Adrenal gland (tissue), 9 donors: ENCODE measurements at regions not wholly inside any gene's neighbourhood (a gene's known extent, or its start where the extent isn't known, plus 50 kb on each side); places are given as distances from the start of the nearest gene placed in this dataset.

Source experiments
- DNase-seq, 7 donors: peaks; one replicate each; pipeline ENCODE4 v3.0.0-alpha.2; 2019 to 2020
- H3K27ac ChIP-seq, 5 donors: fragments of 200-600 bp; sonication (generic) in 4 of 5; 1 replicate in 3 of 5; 2 replicates in 2 of 5; pipeline versions ENCODE4 v1.5.1 to v1.8.0; 2016 to 2020; ENCODE audit warnings: mild to moderate bottlenecking in 1 of 5
- H3K27me3 ChIP-seq: fragments of 200-600 bp; 2 replicates; pipeline ENCODE4 v1.8.0; 2021
- H3K36me3 ChIP-seq, 2 donors: fragments of 200-600 bp; replicated peaks in 1 of 2; 1 replicate in 1 of 2; 2 replicates in 1 of 2; pipeline versions ENCODE4 v1.5.1 to v1.8.0; 2018 to 2022
- H3K4me1 ChIP-seq, 2 donors: fragments of 200-600 bp; replicated peaks in 1 of 2; 1 replicate in 1 of 2; 2 replicates in 1 of 2; pipeline versions ENCODE4 v1.5.1 to v1.8.0; 2018 to 2021
- H3K4me3 ChIP-seq, 4 donors: fragments of 200-600 bp; sonication (generic) in 3 of 4; one replicate each; pipeline ENCODE4 v1.5.1; 2016 to 2018
- H3K9me3 ChIP-seq, 3 donors: fragments of 200-600 bp; sonication (generic) in 1 of 3; replicated peaks in 1 of 3; 1 replicate in 2 of 3; 2 replicates in 1 of 3; pipeline versions ENCODE4 v1.5.1 to v1.8.0; 2016 to 2021
- POLR2A ChIP-seq, 2 donors: fragments of 450-650 bp; IDR thresholded peaks; one replicate each; pipeline ENCODE4 v1.6.1; 2017; ENCODE audit warnings: antibody characterized with exemption in 2 of 2, mild to moderate bottlenecking in 2 of 2, moderate library complexity in 1 of 2
- WGBS, 4 donors: extraction: QIAGEN DNeasy Blood & Tissue Kit in 2 of 4; methylation state at CpG; one replicate each; pipeline versions ENCODE4 v1.1.5 to v1.1.7; 2013 to 2017; 5-methylcytosine and 5-hydroxymethylcytosine counted together
- intact Hi-C, 2 donors: fragments of 100-400 bp; cut with DNase I; formaldehyde crosslinking; loops; one replicate each; pipeline versions ENCODE4 v1.14.1 to v1.15.0; 2022 to 2023
- TF ChIP-seq, protein P1 (sequence below), 6 experiments: fragments of 450-650 bp in 4 of 6; fragments of 200-600 bp in 2 of 6; sonication (generic) in 1 of 6; IDR thresholded peaks; 1 replicate in 5 of 6; 2 replicates in 1 of 6; pipeline versions ENCODE4 v1.5.1 to v1.8.0; 2016 to 2021; ENCODE audit warnings: antibody characterized with exemption in 6 of 6, mild to moderate bottlenecking in 2 of 6, moderate library complexity in 1 of 6
- donor health status: healthy with polysubstance abuse.
- donor health status: Bipolar disorder and iron deficiency.
- donor health status: DM: yes; HTN: yes; CAD: no.
- donor health status: DM: no; HTN: no; CAD: no.
- donor health status: DM: no; HTN: no; CAD: no.

DNA sequence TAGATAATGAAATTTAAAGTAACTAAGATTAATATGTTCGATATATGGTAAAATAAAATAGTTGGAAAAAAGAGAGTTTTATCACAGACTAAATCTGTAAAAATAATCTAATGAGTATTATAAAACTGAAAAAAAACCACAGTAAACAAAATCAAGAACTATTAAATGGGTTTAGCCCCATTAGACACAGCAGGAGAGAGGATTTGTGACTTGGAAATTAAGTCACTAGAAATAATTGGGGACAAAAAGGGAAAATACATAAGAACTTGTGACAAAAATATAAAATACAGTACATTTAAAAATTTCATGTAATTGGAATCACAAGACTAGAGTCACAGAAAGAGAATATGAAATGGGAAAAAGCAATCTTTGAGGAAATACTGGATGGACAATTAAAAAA lies 1114.6 kb upstream of the KLHL29 start:
- 90 to 98% (median 95%) methylated on average over 1 of the region's 1 CpG for WGBS, 4 donors
- Histone ChIP-seq H3K27ac (no peak overlapping the region), H3K4me1 (no peaks in the 10 kb centered on the region), H3K36me3 (no peaks in the 10 kb centered on the region), H3K9me3 (no peaks in the 10 kb centered on the region), H3K27me3 (no peaks in the 10 kb centered on the region), H3K4me3 (no peak overlapping the region)
- no peak for DNase-seq
- intact Hi-C loops, result no loop called here
- TF ChIP-seq POLR2A (IDR thresholded peaks at IDR 0.05), result no peak
- TF ChIP-seq, protein P1, sequence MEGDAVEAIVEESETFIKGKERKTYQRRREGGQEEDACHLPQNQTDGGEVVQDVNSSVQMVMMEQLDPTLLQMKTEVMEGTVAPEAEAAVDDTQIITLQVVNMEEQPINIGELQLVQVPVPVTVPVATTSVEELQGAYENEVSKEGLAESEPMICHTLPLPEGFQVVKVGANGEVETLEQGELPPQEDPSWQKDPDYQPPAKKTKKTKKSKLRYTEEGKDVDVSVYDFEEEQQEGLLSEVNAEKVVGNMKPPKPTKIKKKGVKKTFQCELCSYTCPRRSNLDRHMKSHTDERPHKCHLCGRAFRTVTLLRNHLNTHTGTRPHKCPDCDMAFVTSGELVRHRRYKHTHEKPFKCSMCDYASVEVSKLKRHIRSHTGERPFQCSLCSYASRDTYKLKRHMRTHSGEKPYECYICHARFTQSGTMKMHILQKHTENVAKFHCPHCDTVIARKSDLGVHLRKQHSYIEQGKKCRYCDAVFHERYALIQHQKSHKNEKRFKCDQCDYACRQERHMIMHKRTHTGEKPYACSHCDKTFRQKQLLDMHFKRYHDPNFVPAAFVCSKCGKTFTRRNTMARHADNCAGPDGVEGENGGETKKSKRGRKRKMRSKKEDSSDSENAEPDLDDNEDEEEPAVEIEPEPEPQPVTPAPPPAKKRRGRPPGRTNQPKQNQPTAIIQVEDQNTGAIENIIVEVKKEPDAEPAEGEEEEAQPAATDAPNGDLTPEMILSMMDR (IDR thresholded peaks at IDR 0.05), result no peak

DNA sequence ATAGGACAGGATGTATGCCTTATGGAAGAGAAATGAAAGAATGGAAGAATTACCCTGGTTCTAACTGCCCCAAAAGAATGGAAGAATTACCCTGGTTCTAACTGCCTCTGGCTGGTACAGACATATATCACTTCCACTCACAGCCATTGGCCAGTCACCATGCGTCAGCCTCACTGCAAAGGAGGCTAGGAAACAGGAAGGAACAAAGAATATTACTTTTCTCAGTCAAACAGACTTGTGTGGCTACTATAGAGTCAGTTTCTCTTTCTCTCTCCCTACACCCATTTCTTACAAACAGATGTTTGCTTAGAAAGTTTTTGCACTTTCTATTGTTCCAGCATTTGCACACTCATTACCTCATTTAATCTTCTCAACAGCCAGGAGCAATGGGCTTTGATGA lies 1111.1 kb upstream of the KLHL29 start:
- Histone ChIP-seq H3K27me3 (no peaks in the 10 kb centered on the region), H3K4me1 (no peaks in the 10 kb centered on the region), H3K4me3 (no peak overlapping the region), H3K27ac (no peak overlapping the region), H3K9me3 (no peaks in the 10 kb centered on the region), H3K36me3 (no peaks in the 10 kb centered on the region)
- no peak for DNase-seq
- WGBS, 4 donors, result 65 to 78% (median 72%) methylated on average over 1 of the region's 1 CpG
- TF ChIP-seq, protein P1 (IDR thresholded peaks at IDR 0.05), result no peak
- no peak for TF ChIP-seq POLR2A (IDR thresholded peaks at IDR 0.05)
- intact Hi-C loops, result no loop called here

DNA sequence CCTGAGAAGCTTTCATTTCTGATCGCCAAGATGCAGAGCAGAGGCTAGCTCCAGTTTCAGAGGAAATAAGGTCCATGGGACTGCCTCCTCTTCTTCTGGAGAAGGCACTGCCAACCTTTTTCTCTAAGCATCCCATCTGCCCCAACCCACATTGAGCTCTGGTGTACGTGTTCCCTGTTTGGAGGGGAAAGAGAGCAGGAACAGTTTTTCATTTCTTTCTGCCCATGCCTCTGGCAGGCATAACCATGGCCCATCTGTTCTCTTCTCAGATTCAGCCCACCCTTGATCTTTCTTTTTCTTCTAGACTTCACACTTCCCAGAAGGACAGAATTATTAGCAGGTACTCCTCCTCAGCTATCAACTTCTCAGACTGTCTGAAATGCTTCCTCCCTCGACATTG lies 1110.3 kb upstream of the KLHL29 start:
- no peaks in the 10 kb centered on the region for H3K27me3 ChIP-seq
- no peak overlapping the region for H3K4me3 ChIP-seq
- no peak for TF ChIP-seq POLR2A (IDR thresholded peaks at IDR 0.05)
- TF ChIP-seq, protein P1 (IDR thresholded peaks at IDR 0.05), result no peak
- H3K4me1 ChIP-seq, result no peaks in the 10 kb centered on the region
- H3K36me3 ChIP-seq, result no peaks in the 10 kb centered on the region
- 67 to 81% (median 77%) methylated on average over 3 of the region's 3 CpGs for WGBS, 4 donors
- no peak overlapping the region for H3K27ac ChIP-seq
- DNase-seq, result no peak
- H3K9me3 ChIP-seq, result no peaks in the 10 kb centered on the region
- intact Hi-C loops, result no loop called here

DNA sequence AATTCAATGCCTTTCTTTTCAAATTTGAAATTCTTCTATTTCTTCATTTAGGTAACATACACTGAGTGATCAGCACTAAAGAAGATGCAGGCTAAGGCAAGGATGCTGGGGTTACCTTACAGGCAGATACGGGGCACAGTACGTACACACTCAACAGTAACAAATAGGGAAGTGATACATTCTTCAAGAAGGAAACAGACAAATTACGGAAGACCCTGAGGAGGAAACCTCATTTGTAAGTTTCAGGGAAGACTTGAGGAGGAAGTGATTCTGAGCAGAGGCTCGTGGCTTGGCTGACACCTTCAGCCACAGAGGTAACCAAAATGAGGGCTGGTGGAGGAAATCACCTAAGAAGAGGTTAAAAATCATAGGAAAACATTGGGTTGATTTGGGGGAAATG lies 1108.3 kb upstream of the KLHL29 start:
- H3K27ac ChIP-seq, result no peak overlapping the region
- no peaks in the 10 kb centered on the region for H3K9me3 ChIP-seq
- H3K36me3 ChIP-seq, result no peaks in the 10 kb centered on the region
- peaks cover 0 to 4% of the 10 kb centered on the region in 2 donors for H3K4me1 ChIP-seq
- intact Hi-C loops, result no loop called here
- H3K27me3 ChIP-seq, result no peaks in the 10 kb centered on the region
- 73 to 81% (median 76%) methylated on average over 4 of the region's 4 CpGs for WGBS, 4 donors
- H3K4me3 ChIP-seq, result no peak overlapping the region
- TF ChIP-seq, protein P1 (IDR thresholded peaks at IDR 0.05), result no peak
- no peak for TF ChIP-seq POLR2A (IDR thresholded peaks at IDR 0.05)
- DNase-seq, result no peak
